ENCODE measurements at regions not wholly inside any gene's neighbourhood (a gene's known extent, or its start where the extent isn't known, plus 50 kb on each side); places are given as distances from the start of the nearest gene placed in this dataset.

DNA sequence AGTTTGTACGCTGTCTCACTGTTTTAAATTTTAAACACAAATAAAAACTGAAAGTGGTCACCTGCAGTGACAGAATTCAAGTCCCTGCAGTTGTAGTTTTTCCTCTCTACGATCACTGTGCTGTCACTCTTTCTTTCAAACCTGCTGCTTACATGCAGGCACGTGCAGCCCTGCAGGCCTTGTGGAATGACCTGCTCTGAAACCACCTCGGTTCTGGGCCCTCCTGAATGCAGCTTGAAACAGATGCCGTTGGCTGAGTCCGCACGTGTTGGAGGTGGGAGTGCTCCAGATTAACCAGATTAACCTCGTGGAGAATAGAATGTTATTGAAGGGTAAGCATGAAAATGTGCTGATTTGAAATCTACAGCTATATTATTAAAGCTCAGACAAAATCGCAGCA lies 126.0 kb upstream of the ERCC6L2 start:
- intact Hi-C loops (cut with DNase I), result no loop called here
- ATAC-seq, result no peak
- no peaks in the 10 kb centered on the region for H3K9me3 ChIP-seq

DNA sequence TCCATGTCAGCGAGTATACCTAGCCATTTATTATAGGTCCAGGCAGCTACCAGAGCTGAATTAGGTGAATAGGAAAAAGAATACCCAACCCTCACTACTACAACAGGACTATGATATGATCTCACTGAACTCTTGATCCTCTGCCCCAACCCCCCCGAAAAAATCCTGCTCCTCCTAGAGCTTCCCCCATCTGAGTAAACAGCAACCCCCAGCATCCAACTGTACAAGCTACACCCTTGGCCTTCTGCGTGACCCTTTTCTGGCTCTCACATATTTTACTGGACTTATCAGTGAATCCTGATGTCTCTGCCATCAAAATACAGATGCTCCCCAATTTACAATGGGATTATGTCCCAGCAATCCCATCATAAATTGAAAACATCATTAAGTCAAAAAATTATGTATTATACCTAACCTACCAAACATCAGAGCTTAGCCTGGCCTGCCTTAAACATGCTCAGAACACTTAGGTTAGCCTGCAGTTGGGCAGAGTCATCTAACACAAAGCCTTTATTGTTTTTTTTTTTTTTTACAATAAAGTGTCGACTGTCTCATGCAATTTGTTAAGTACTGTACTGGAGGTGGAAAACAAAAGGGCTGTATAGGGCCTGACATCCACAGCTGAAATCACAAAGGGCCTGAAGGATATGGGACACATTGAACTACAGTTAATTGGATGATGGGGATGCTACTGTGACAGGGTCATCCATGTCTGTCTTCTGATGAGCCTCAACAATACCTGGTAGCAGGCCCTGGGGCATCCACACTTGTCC lies 128.9 kb upstream of the ERCC6L2 start:
- no peak overlapping the region for H3K27ac ChIP-seq
- ATAC-seq (no peak), DNase-seq (no peak)
- no peaks in the 10 kb centered on the region for H3K4me1 ChIP-seq
- H3K36me3 ChIP-seq, result no peaks in the 10 kb centered on the region
- intact Hi-C loops (cut with DNase I), result no loop called here
- no peaks in the 10 kb centered on the region for H3K27me3 ChIP-seq (ENCODE audit: low read depth)
- H3K9me3 ChIP-seq, result no peaks in the 10 kb centered on the region
- no peak overlapping the region for H3K4me3 ChIP-seq
- TF ChIP-seq, protein P1, sequence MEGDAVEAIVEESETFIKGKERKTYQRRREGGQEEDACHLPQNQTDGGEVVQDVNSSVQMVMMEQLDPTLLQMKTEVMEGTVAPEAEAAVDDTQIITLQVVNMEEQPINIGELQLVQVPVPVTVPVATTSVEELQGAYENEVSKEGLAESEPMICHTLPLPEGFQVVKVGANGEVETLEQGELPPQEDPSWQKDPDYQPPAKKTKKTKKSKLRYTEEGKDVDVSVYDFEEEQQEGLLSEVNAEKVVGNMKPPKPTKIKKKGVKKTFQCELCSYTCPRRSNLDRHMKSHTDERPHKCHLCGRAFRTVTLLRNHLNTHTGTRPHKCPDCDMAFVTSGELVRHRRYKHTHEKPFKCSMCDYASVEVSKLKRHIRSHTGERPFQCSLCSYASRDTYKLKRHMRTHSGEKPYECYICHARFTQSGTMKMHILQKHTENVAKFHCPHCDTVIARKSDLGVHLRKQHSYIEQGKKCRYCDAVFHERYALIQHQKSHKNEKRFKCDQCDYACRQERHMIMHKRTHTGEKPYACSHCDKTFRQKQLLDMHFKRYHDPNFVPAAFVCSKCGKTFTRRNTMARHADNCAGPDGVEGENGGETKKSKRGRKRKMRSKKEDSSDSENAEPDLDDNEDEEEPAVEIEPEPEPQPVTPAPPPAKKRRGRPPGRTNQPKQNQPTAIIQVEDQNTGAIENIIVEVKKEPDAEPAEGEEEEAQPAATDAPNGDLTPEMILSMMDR (IDR thresholded peaks at IDR 0.05), result no peak

More for the DNA sequence above, 126.0 kb upstream of the ERCC6L2 start:
- TF ChIP-seq, protein P1 (IDR thresholded peaks at IDR 0.05), result no peak
- no peak overlapping the region for H3K27ac ChIP-seq
- H3K4me3 ChIP-seq, result no peak overlapping the region
- peaks cover 9% of the 10 kb centered on the region for H3K27me3 ChIP-seq (ENCODE audit: low read depth)
- H3K4me1 ChIP-seq, result peaks cover 7% of the 10 kb centered on the region
- DNase-seq, result no peak
- H3K36me3 ChIP-seq, result no peaks in the 10 kb centered on the region

DNA sequence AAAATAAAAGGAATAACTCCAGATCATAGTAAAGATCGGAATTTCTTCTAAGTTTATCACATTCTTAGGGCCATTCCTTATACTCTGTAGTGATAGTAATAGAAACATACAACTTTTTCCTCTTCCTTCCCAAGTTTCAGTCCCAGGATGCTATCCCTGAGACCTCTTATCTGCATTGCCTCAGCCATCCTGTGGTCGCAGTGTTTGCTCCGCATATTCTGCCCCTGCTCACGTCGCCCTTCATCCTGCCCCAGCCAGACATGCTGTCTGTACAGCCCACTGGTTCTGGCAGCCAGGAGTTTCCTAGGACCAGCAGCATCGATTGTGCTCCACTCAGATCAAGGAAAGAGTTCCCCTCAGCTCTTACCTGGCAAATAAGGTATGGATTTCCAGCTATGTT lies 132.7 kb upstream of the ERCC6L2 start:
- TF ChIP-seq, protein P1 (IDR thresholded peaks at IDR 0.05), result no peak
- no peak for ATAC-seq
- Histone ChIP-seq H3K4me3 (no peak overlapping the region), H3K27ac (no peak overlapping the region), H3K27me3 (ENCODE audit: low read depth) (no peaks in the 10 kb centered on the region), H3K4me1 (no peaks in the 10 kb centered on the region), H3K9me3 (no peaks in the 10 kb centered on the region), H3K36me3 (no peaks in the 10 kb centered on the region)
- intact Hi-C loops (cut with DNase I), result no loop called here
- no peak for DNase-seq

DNA sequence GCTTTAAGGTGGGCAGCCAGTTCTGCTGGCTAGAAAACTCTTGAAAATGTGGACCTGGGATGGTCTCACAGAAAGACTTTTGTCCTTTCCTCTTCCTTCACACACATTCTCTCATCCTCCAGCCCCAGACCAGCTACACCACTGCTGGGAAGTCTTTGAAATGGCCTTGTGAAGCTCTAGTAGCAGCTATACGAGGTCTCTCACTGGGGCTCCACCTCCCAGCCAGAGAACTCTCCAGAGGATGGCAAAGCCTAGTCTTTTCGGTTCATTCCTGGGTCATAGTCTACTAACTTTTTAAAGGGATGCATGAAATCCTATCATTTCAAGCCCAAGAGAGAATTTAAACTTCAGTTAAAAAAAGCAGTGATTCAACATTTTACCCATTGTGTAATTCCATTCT lies 133.9 kb upstream of the ERCC6L2 start:
- DNase-seq (no peak), ATAC-seq (no peak)
- intact Hi-C loops (cut with DNase I), result no loop called here
- Histone ChIP-seq H3K9me3 (no peaks in the 10 kb centered on the region), H3K36me3 (no peaks in the 10 kb centered on the region), H3K4me3 (no peak overlapping the region), H3K4me1 (no peaks in the 10 kb centered on the region), H3K27ac (no peak overlapping the region), H3K27me3 (ENCODE audit: low read depth) (no peaks in the 10 kb centered on the region)
- TF ChIP-seq, protein P1 (IDR thresholded peaks at IDR 0.05), result no peak

DNA sequence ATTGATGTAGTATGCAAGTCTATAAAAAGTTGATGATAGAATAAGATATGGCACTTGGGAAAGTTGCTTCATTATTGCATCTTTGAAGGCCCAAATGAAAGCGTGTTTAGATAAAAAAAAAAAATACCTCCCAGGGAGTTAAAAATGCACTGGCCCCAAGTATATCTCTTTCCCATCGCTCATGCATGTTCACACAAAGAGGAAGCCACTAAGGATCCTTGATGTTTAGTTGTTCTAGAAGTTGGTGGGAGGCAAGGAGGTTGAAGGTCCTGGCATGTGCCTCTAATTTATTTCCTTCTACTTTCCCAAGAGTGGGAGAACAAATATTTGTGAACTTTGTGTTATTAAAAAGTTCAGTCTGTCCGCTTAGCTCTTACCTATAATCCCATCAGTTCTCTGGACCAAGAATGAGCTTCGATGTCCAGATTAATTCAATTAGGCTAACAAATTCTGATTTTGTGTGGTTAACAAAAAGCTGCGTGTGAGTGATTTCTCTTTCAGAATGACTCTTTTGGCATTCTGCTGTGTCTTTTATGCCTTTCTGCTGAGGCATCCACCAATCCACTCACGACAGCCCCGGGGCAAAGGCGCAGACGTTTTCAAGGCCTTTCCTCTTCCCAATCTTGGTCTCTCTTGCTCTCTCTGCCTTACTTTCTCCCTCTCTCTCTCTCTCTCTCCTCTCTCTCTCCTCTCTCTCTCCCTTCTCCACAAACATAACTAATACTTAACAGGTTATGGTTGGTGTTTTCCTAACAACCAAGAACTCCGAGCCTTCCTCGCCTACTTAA lies 135.1 kb upstream of the ERCC6L2 start:
- no peak for ATAC-seq
- no peaks in the 10 kb centered on the region for H3K36me3 ChIP-seq
- no peak overlapping the region for H3K27ac ChIP-seq
- no peak overlapping the region for H3K4me3 ChIP-seq
- no peaks in the 10 kb centered on the region for H3K4me1 ChIP-seq
- H3K27me3 ChIP-seq (ENCODE audit: low read depth), result no peaks in the 10 kb centered on the region
- no peaks in the 10 kb centered on the region for H3K9me3 ChIP-seq
- DNase-seq, result no peak
- intact Hi-C loops (cut with DNase I), result no loop called here
- TF ChIP-seq, protein P1 (IDR thresholded peaks at IDR 0.05), result no peak

All from lower lobe of right lung (tissue), 2 donors.